Embryonic facial prominence (tissue), 1 donor: ENCODE measurements at regions not wholly inside any gene's neighbourhood (a gene's known extent, or its start where the extent isn't known, plus 50 kb on each side); places are given as distances from the start of the nearest gene placed in this dataset.

Experiments used
- DNase-seq: peaks from one replicate; pipeline ENCODE4 v3.0.0-alpha.2; 2016; ENCODE audit errors: extremely low spot score

- no peak for DNase-seq
Measured at GRCh38 chr21:16633831-16634459, 878.9 kb upstream of the CXADR start.

GRCh38 chr21:16634515-16634914 lies 878.3 kb upstream of the CXADR start:
- DNase-seq, result no peak

GRCh38 chr21:16640297-16641027 lies 872.4 kb upstream of the CXADR start:
- no peak for DNase-seq

GRCh38 chr21:16642353-16642752 lies 870.5 kb upstream of the CXADR start:
- no peak for DNase-seq

GRCh38 chr21:16644685-16645084 lies 868.2 kb upstream of the CXADR start:
- DNase-seq, result no peak

- DNase-seq, result no peak
Measured at GRCh38 chr21:16650714-16651366, 862.0 kb upstream of the CXADR start.

- DNase-seq, result no peak
Measured at GRCh38 chr21:16651956-16652355, 860.9 kb upstream of the CXADR start.

- DNase-seq, result no peak
Measured at GRCh38 chr21:16663436-16663835, 849.4 kb upstream of the CXADR start.

- no peak for DNase-seq
Measured at GRCh38 chr21:16667395-16667794, 845.4 kb upstream of the CXADR start.

GRCh38 chr21:16674949-16675348 lies 837.9 kb upstream of the CXADR start:
- no peak for DNase-seq

GRCh38 chr21:16676391-16676790 lies 836.5 kb upstream of the CXADR start:
- DNase-seq, result no peak

GRCh38 chr21:16678429-16679160 lies 834.2 kb upstream of the CXADR start:
- no peak for DNase-seq

- DNase-seq, result no peak
Measured at GRCh38 chr21:16695074-16695473, 817.8 kb upstream of the CXADR start.

GRCh38 chr21:16707274-16707673 lies 805.6 kb upstream of the CXADR start:
- DNase-seq, result no peak

- no peak for DNase-seq
Measured at GRCh38 chr21:16708101-16708835, 804.6 kb upstream of the CXADR start.

GRCh38 chr21:16709866-16710550 lies 802.8 kb upstream of the CXADR start:
- DNase-seq, result no peak

- no peak for DNase-seq
Measured at GRCh38 chr21:16711757-16712156, 801.1 kb upstream of the CXADR start.

- no peak for DNase-seq
Measured at GRCh38 chr21:16713331-16714117, 799.3 kb upstream of the CXADR start.

- DNase-seq, result no peak
Measured at GRCh38 chr21:16740511-16740910, 772.3 kb upstream of the CXADR start.

GRCh38 chr21:16741141-16741665 lies 771.6 kb upstream of the CXADR start:
- DNase-seq, result no peak
